ENCODE measurements at regions not wholly inside any gene's neighbourhood (a gene's known extent, or its start where the extent isn't known, plus 50 kb on each side); places are given as distances from the start of the nearest gene placed in this dataset.

DNA sequence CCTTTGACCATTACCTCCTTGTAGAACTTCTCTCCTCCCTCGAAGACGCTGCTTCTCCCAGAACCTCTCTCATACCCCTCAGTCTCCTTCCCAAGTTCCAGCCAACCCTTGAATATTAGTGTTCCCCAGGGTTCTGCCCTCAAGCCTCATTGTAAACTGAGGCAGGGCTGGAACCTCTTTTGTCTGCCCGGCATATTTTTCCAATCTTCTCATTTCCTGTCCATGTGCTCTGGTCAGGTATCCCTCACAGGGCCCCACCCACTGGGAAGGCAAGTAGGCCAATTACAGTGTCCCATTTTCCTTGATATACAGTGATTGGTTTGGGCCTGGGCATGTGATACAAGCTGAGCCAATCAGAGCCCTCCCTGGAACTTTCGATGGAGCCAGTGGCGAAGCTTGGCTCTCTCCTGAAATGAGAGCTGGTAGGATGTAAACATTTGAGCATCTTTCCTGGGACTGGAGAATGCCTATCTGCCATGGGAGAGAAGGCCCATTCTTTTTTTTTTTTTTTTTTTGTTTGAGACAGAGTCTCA is 57.1 kb upstream of the ID3 start:
- Histone ChIP-seq H2AK5ac (ENCODE audit: low read depth, low read length) (no peak overlapping the region), H3K56ac (replicated peaks; ENCODE audit: insufficient read length, low read depth, low read length) (no peak overlapping the region), H4K91ac (replicated peaks; ENCODE audit: insufficient read length, low read length) (no peak overlapping the region), H3K23ac (ENCODE audit: insufficient read length) (no peak overlapping the region), H3K9ac (replicated peaks in 1 of 4; ENCODE audit: extremely low read depth in 1 of 4, low read depth in 3 of 4, low read length in 3 of 4) (no peak overlapping the region), H3K79me1 (ENCODE audit: low read depth, low read length) (no peaks in the 10 kb centered on the region), H4K5ac (ENCODE audit: insufficient read length, low read depth, low read length) (no peak overlapping the region), H2AFZ (ENCODE audit: low read length) (no peak overlapping the region), H3K4me3 (ENCODE audit: extremely low read depth in 1 of 4, insufficient read depth in 2 of 4, low read depth in 3 of 4, low read length in 4 of 4) (no peak overlapping the region), H3K27me3 (replicated peaks in 1 of 4; ENCODE audit: control insufficient read depth in 3 of 4, extremely low read depth in 1 of 4, insufficient read depth in 3 of 4, low read length in 3 of 4) (peaks cover 0 to 19% (median 13%) of the 10 kb centered on the region in 4 experiments; a peak in 5 of 7 replicates), H3K23me2 (ENCODE audit: low read depth, low read length) (no peaks in the 10 kb centered on the region; the same call in 1 of the 2 replicates), H2BK15ac (ENCODE audit: low read length) (no peak overlapping the region), H3K36me3 (ENCODE audit: control insufficient read depth in 2 of 4, insufficient read depth in 4 of 4, low read length in 3 of 4) (no peaks in the 10 kb centered on the region), H4K8ac (ENCODE audit: extremely low read depth, insufficient read depth, low read length) (no peak overlapping the region), H3K9me3 (ENCODE audit: insufficient read depth in 2 of 2, low read depth in 1 of 2, low read length in 1 of 2) (no peaks in the 10 kb centered on the region), H2BK120ac (replicated peaks; ENCODE audit: low read depth, low read length) (no peak overlapping the region), H4K20me1 (replicated peaks in 1 of 2; ENCODE audit: control insufficient read depth in 1 of 2, insufficient read depth in 2 of 2, low read length in 2 of 2) (no peaks in the 10 kb centered on the region), H3K79me2 (ENCODE audit: control insufficient read depth in 1 of 2, insufficient read depth in 2 of 2, low read length in 2 of 2) (no peaks in the 10 kb centered on the region), H2BK20ac (ENCODE audit: low read length) (no peak overlapping the region), H2BK5ac (ENCODE audit: low read depth, low read length) (no peak overlapping the region), H3K4me2 (ENCODE audit: insufficient read depth in 1 of 2, low read depth in 2 of 2, low read length in 2 of 2) (no peak overlapping the region), H3K27ac (ENCODE audit: low read depth, low read length) (no peak overlapping the region), H2BK12ac (ENCODE audit: low read depth, low read length) (no peak overlapping the region), H3K4ac (replicated peaks; ENCODE audit: insufficient read length, low read depth, low read length) (no peak overlapping the region), H3K14ac (ENCODE audit: insufficient read length) (no peak overlapping the region), H3K18ac (ENCODE audit: extremely low read depth, low read length) (no peak overlapping the region), H3K4me1 (replicated peaks in 1 of 4; ENCODE audit: control insufficient read depth in 3 of 4, insufficient read depth in 4 of 4, low read length in 3 of 4) (peaks cover 6 to 26% (median 12%) of the 10 kb centered on the region in 4 experiments)
- no peak for FAIRE-seq
- ChIA-PET CTCF (ENCODE audit: partially characterized antibody) (no interaction called here), POLR2A (ENCODE audit: partially characterized antibody) (interaction anchor here (1.0 kb wide), 1 partner anchor 8 kb away, joined by 4 read pairs; no protein-coding TSS in a partner anchor)
- WGBS, 2 experiments (ENCODE audit: extremely low coverage in 1 of 2, insufficient coverage in 1 of 2, insufficient read length in 1 of 2, insufficient replicate concordance in 2 of 2, low coverage in 1 of 2, low lambda C conversion rate in 2 of 2, missing lambda C conversion rate in 1 of 2) = 96% methylated on average over 5 of the region's 5 CpGs; no CpG with 5 or more reads in 1 of the 2 experiments
- no peak for DNase-seq (ENCODE audit: low read depth in 1 of 2, low spot score in 2 of 2)
- TF ChIP-seq SIX5 (IDR thresholded peaks at IDR 0.05; ENCODE audit: low read depth, low read length) (no peak), KDM5A (IDR thresholded peaks at IDR 0.05; ENCODE audit: low read length) (no peak)

All from H1 (cell line).